Ectodermal cell (in vitro differentiated cells): ENCODE measurements at regions not wholly inside any gene's neighbourhood (a gene's known extent, or its start where the extent isn't known, plus 50 kb on each side); places are given as distances from the start of the nearest gene placed in this dataset.
A peak's percentile ranks its signal among the peaks of the same experiment; 100 is the strongest.
"Not testable (repeated sequence)": the region's sequence is repeated elsewhere in the genome, so short reads cannot be mapped to it uniquely, and the experiment has no call there.

ENCODE experiments used
- H3K27ac ChIP-seq: 2 replicates; pipeline ENCODE4 v1.7.0; 2013; ENCODE audit warnings: mild to moderate bottlenecking, low read depth, low read length; ENCODE audit not compliant: insufficient read depth, poor library complexity, severe bottlenecking
- H3K27me3 ChIP-seq: 2 replicates; pipeline ENCODE4 v1.7.0; 2013; ENCODE audit warnings: mild to moderate bottlenecking, low read length; ENCODE audit not compliant: insufficient read depth, control insufficient read depth, poor library complexity, severe bottlenecking
- H3K36me3 ChIP-seq: one replicate; pipeline ENCODE4 v1.7.0; 2013; ENCODE audit warnings: low read length; ENCODE audit not compliant: control insufficient read depth, insufficient read depth
- H3K4me1 ChIP-seq: one replicate; pipeline ENCODE4 v1.7.0; 2013; ENCODE audit warnings: low read length; ENCODE audit not compliant: control insufficient read depth, insufficient read depth
- H3K4me3 ChIP-seq: 2 replicates; pipeline ENCODE4 v1.7.0; 2013; ENCODE audit warnings: low read depth, low read length, control low read depth; ENCODE audit not compliant: insufficient read depth
- H3K9me3 ChIP-seq: 2 replicates; pipeline ENCODE4 v1.7.0; 2013; ENCODE audit warnings: mild to moderate bottlenecking, low read length, moderate library complexity; ENCODE audit not compliant: control insufficient read depth
- WGBS, 2 experiments: methylation state at CpG; one replicate each; pipeline ENCODE4 v1.1.7; 2013; ENCODE audit warnings: missing lambda C conversion rate in 2 of 2; 5-methylcytosine and 5-hydroxymethylcytosine counted together

DNA sequence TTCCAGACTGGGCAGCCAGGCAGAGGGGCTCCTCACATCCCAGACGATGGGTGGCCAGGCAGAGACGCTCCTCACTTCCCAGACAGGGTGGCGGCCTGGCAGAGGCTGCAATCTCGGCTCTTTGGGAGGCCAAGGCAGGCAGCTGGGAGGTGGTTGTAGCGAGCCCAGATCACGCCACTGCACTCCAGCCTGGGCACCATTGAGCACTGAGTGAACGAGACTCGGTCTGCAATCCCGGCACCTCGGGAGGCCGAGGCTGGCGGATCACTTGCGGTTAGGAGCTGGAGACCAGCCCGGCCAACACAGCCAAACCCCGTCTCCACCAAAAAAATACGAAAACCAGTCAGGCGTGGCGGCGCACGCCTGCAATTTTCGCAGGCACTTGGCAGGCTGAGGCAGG, 321.4 kb upstream of the SGCG start:
- H3K4me3 ChIP-seq, H3K27me3 ChIP-seq, H3K36me3 ChIP-seq, H3K4me1 ChIP-seq, H3K27ac ChIP-seq, H3K9me3 ChIP-seq: not testable (repeated sequence)
- WGBS, 2 experiments: 91 to 95% methylated on average over 21 of the region's 21 CpGs

DNA sequence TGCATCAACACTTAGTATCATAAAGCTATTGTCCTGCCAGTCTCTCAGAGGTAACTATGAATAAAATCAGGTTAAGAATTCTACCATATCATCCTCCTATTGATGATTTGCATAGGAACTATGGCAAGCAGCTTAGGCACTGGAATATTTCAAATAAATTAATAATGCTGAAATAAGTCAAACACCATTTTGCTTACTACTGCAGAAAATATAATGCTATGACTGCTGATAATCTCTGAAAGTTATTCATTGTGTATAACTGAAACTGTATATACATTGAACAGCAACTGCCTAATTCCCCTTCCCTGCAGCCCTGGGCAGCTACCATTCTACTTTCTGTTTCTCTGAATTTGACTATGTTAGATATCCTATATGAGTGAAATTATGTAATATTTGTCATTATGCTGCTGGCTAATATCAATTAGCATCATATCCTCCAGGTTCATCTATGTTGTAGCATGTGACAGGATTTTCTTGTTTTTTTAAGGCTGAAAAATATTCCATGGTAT, 318.8 kb upstream of the SGCG start:
- H3K4me3 ChIP-seq: no peak overlapping the region
- no peaks in the 10 kb centered on the region for H3K9me3 ChIP-seq
- H3K27me3 ChIP-seq: no peaks in the 10 kb centered on the region
- H3K27ac ChIP-seq: no peak overlapping the region
- H3K36me3 ChIP-seq: no peaks in the 10 kb centered on the region
- no peaks in the 10 kb centered on the region for H3K4me1 ChIP-seq

DNA sequence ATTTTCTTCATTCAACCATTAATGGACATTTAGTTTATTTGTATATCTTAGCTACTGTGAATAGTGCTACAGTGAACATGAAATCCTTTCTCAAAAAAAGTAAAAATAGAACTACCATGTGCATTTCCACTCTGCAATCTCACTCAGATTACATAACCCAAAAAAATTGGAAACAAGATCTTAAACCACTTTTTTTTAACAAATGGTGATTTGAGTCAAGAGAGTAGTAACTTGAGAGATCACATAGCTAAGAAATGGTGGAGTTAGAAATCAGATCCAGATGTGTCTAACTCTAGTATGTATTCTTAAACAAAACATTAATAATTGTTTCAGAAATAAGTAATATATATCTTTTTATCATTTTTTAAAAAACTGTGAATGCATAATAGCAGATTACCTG, 318.3 kb upstream of the SGCG start:
- Histone ChIP-seq H3K27ac (no peak overlapping the region), H3K4me3 (no peak overlapping the region), H3K27me3 (no peaks in the 10 kb centered on the region), H3K4me1 (no peaks in the 10 kb centered on the region), H3K9me3 (no peaks in the 10 kb centered on the region), H3K36me3 (no peaks in the 10 kb centered on the region)

DNA sequence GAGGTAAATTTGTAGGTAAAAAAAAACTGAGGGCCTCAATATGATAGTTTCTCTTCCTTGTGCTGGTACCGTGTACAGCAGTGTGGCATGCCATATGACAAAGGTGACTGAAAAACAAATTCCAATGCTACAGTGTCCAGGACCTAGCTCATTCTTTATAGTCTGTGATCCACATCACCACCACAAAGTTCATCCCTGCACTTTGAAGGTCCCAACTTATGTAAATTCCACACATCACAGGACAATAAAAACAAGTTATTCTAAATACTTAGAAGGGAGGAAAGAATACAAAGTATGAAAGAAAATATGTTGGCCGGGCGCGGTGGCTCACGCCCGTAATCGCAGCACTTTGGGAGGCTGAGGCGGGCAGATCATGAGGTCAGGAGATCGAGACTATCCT, 314.6 kb upstream of the SGCG start:
- no peaks in the 10 kb centered on the region for H3K9me3 ChIP-seq
- H3K4me3 ChIP-seq: no peak overlapping the region
- no peaks in the 10 kb centered on the region for H3K27me3 ChIP-seq
- 92 to 95% methylated on average over 9 of the region's 9 CpGs for WGBS, 2 experiments
- H3K4me1 ChIP-seq: no peaks in the 10 kb centered on the region
- no peaks in the 10 kb centered on the region for H3K36me3 ChIP-seq
- H3K27ac ChIP-seq: no peak overlapping the region

DNA sequence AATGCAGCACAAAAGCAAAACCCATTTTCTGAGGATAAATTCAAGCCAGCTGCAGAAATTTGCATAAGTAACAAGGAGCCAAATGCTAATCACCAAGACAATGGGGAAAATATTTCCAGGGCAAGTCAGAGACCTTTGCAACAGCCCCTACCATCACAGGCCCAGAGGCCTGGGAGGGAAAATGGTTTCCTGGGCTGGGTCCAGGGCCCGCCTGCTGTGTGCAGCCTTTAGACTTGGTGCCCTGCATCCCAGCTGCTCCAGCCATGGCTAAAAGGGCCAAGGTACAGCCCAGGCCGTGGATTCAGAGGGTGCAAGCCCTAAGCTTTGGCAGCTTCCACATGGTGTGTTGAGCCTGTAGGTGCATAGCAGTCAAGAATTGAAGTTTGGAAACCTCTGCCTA, 309.5 kb upstream of the SGCG start:
- Histone ChIP-seq H3K4me3 (no peak overlapping the region), H3K4me1 (no peaks in the 10 kb centered on the region), H3K27me3 (no peaks in the 10 kb centered on the region), H3K9me3 (no peaks in the 10 kb centered on the region), H3K27ac (no peak overlapping the region), H3K36me3 (peaks cover 8% of the 10 kb centered on the region)
- WGBS, 2 experiments: 92 to 94% methylated on average over 2 of the region's 2 CpGs

DNA sequence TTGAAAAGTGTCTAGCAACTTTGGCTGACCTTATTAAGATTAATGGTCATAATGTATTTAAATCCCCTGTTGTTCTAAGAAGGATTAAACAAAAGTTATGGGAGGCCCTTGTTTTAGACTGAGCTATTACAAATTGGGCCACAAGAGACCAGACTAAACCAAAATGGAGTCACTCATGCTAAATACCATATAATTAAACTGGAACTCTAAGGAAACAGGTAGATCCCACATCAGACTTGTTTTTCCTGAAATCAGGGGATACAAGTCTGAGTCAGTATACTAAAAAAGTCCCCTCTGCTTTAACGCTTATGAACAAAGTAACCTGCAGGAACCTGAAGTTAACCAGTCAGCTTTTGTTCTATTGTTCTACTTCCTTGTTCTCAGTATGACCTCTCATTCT, 305.9 kb upstream of the SGCG start:
- Histone ChIP-seq H3K4me1 (no peaks in the 10 kb centered on the region), H3K27me3 (no peaks in the 10 kb centered on the region), H3K36me3 (peaks cover 8% of the 10 kb centered on the region), H3K27ac (no peak overlapping the region), H3K9me3 (no peaks in the 10 kb centered on the region), H3K4me3 (no peak overlapping the region)
- 69 to 76% methylated on average over 1 of the region's 1 CpG for WGBS, 2 experiments

DNA sequence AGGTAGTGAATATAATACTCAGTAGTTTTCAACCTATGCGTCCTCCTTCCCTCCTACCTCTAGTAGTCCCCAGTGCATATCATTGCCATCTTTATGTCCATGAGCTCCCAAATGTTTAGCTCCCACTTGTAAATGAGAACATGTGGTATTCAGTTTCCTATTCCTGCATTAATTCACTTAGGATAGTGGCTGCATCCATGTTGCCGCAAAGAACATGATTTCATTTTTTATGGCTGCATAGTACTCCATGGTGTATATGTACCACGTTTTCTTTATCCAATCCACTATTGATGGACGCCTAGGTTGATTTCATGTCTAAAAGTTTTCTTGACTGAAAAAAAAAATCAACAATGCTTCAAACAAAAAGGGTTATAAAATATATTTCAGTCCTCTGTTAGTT, 303.4 kb upstream of the SGCG start:
- WGBS, 2 experiments: 87 to 98% methylated on average over 4 of the region's 4 CpGs
- H3K4me3 ChIP-seq: no peak overlapping the region
- no peaks in the 10 kb centered on the region for H3K27me3 ChIP-seq
- no peaks in the 10 kb centered on the region for H3K9me3 ChIP-seq
- H3K27ac ChIP-seq: no peak overlapping the region
- H3K4me1 ChIP-seq: peaks cover 6% of the 10 kb centered on the region
- H3K36me3 ChIP-seq: peaks cover 8% of the 10 kb centered on the region

DNA sequence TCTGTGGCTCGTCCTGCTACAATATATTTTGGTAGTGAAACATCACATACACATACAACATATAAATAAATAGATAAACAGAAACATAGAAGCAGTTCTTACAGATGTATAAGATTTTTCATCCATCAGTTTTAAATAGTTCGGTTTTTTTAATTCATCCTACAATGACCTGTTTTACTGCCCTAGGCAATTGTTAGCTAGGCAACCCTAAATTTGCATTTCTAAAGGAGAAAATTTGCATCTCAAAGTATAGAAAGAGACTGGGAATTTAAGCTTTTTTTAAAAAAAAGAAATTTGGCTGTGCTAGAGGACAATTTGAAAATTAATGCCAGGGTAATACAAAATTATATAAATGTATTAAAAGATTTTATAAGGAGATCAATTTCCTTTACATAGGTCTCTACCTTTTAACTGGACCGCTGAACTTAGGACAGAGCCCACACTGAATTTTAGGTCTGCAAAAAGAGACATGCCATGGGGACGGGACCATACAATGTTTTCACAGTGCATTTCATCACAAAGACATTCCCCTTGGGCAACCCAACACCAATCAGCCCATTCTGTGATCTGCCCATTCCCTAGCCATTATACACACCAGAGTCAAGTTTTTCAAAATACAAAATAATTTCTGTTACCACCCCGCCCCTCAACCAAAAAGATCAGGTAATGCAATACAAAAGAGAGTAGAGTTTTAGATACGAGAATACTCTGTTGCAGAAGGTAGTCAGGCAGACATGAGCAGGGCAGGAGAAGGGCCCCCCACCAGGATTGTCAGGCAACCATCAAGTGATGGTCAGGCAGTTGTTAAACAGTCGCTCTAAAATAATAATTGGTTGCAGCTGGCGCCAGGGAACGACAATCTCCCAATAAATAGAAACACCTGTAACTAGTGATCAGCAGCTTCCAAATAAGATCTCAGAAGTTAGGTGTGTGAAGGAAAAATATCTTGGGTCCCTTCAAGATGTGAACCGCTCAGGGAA, 299.7 kb upstream of the SGCG start:
- 40 to 47% methylated on average over 7 to 9 of the region's 10 CpGs for WGBS, 2 experiments
- peak overlapping the region; percentile 65 for H3K27ac ChIP-seq
- H3K4me3 ChIP-seq: no peak overlapping the region
- H3K36me3 ChIP-seq: no peaks in the 10 kb centered on the region
- peaks cover 9% of the 10 kb centered on the region for H3K4me1 ChIP-seq
- no peaks in the 10 kb centered on the region for H3K9me3 ChIP-seq
- no peaks in the 10 kb centered on the region for H3K27me3 ChIP-seq

DNA sequence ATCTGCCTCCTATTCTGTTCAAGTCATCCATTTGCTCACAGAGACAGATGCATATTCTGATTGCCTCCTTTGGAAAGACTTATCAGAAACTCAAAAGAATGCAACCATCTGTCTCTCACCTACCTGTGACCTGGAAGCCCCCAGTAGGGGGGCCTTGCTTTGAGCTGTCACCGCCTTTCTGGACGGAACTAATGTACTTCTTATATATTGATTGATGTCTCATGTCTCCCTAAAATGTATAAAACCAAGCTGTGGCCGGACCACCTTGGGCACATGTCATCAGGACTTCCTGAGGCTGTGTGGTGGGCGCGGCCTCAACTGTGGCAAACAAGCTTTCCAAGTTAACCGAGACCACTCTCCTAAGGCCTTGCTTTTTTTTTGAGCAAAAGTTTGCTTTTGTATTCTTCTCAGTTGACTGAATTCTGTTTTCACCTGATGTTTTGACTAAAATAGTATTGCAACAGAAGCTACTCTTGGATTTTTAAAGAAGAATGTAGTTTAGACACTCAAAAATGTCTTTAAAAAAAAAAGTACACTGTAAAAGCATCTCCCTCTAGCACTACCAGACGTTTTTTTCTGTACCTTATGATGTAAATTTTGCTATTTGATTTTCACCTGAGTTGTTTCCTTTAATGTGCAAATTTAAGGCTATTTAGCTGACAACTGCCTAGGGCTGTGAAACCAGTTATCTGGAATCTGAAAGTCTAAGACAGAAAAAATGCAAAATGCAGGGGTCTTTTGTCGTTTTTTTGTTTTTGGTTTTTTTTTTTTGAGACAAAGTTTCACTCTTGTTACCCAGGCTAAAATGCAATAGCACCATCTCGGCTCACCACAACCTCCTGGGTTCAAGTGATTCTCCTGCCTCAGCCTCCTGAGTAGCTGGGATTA, 298.8 kb upstream of the SGCG start:
- not testable (repeated sequence) for H3K9me3 ChIP-seq, H3K36me3 ChIP-seq, H3K27ac ChIP-seq, H3K4me1 ChIP-seq, H3K27me3 ChIP-seq, H3K4me3 ChIP-seq
- WGBS, 2 experiments: 44 to 53% methylated on average over 9 of the region's 9 CpGs

DNA sequence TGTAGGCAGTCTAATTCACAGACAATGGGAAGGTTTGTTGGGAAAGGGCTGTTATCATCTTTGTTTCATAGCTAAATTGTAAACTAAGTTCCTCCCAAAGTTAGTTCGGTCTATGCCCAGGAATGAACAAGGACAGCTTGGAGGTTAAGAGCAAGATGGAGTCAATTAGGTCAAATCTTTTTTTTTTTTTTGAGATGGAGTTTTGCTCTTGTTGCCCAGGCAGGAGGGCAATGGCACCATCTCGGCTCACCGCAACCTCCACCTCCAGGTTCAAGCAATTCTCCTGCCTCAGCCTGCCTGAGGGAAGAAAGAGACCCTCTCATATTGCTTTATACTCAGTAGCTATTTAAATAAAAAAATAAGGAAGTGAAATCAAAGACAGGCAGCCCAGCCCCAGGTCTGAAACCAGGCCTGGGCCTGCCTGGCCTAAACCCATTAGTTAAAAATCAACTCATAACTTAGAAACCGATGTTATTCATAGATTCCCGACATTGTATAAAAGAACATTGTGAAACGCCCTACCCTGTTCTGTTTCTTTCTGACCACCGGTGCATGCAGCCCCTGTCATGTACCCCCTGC, 297.4 kb upstream of the SGCG start:
- H3K36me3 ChIP-seq: no peaks in the 10 kb centered on the region
- no peaks in the 10 kb centered on the region for H3K27me3 ChIP-seq
- peak overlapping the region; percentile 54 for H3K27ac ChIP-seq
- peaks cover 9% of the 10 kb centered on the region for H3K4me1 ChIP-seq
- WGBS, 2 experiments: 45 to 61% methylated on average over 5 to 7 of the region's 7 CpGs
- H3K9me3 ChIP-seq: no peaks in the 10 kb centered on the region
- H3K4me3 ChIP-seq: no peak overlapping the region
